ENCODE measurements at regions not wholly inside any gene's neighbourhood (a gene's known extent, or its start where the extent isn't known, plus 50 kb on each side); places are given as distances from the start of the nearest gene placed in this dataset.

GRCh38 chr20:48448666-48449600 is 378.9 kb downstream of the PREX1 start:
- no peak for TF ChIP-seq CTCF (CRISPR knock-in tag; IDR thresholded peaks at IDR 0.05)
- no peak for TF ChIP-seq EEA1 (CRISPR knock-in tag; IDR thresholded peaks at IDR 0.05; ENCODE audit: borderline replicate concordance)
- no peak for TF ChIP-seq PBX3 (CRISPR knock-in tag; IDR thresholded peaks at IDR 0.05; ENCODE audit: borderline replicate concordance)
- TF ChIP-seq ZNF644 (CRISPR knock-in tag; IDR thresholded peaks at IDR 0.05; ENCODE audit: low read depth), result no peak
- TF ChIP-seq ZNF512 (CRISPR knock-in tag; IDR thresholded peaks at IDR 0.05), result no peak
- TF ChIP-seq ZNF749 (CRISPR knock-in tag; IDR thresholded peaks at IDR 0.05; ENCODE audit: borderline replicate concordance), result no peak
- TF ChIP-seq TGIF2 (CRISPR knock-in tag; IDR thresholded peaks at IDR 0.05), result no peak
